Spinal cord (tissue), 9 donors: ENCODE measurements at regions not wholly inside any gene's neighbourhood (a gene's known extent, or its start where the extent isn't known, plus 50 kb on each side); places are given as distances from the start of the nearest gene placed in this dataset.
A peak's percentile ranks its signal among the peaks of the same experiment; 100 is the strongest.

Source experiments
- DNase-seq, 6 donors: peaks; one replicate each; pipeline versions ENCODE4 v3.0.0 to v3.0.0-alpha.2; 2013 to 2015; ENCODE audit warnings: low spot score in 6 of 6, low read depth in 4 of 6
- H3K27ac ChIP-seq: one replicate; pipeline ENCODE4 v1.5.1; 2013; ENCODE audit warnings: low read depth, low read length, control low read depth
- H3K27me3 ChIP-seq: one replicate; pipeline ENCODE4 v1.6.1; 2013; ENCODE audit warnings: low read length; ENCODE audit not compliant: control insufficient read depth, insufficient read depth
- H3K36me3 ChIP-seq: one replicate; pipeline ENCODE4 v1.6.1; 2013; ENCODE audit warnings: low read length; ENCODE audit not compliant: control insufficient read depth, insufficient read depth
- H3K4me1 ChIP-seq: one replicate; pipeline ENCODE4 v1.6.1; 2013; ENCODE audit warnings: low read length; ENCODE audit not compliant: control insufficient read depth, insufficient read depth
- H3K4me3 ChIP-seq: one replicate; pipeline ENCODE4 v1.5.1; 2013; ENCODE audit warnings: low read depth, low read length, control low read depth
- H3K9me3 ChIP-seq: one replicate; pipeline ENCODE4 v1.6.1; 2013; ENCODE audit warnings: low read length; ENCODE audit not compliant: control insufficient read depth, insufficient read depth
- WGBS: methylation state at CpG from one replicate; pipeline ENCODE4 v1.1.5; 2013; ENCODE audit warnings: missing lambda C conversion rate; ENCODE audit not compliant: insufficient coverage; 5-methylcytosine and 5-hydroxymethylcytosine counted together
- donor health status: healthy.

GRCh38 chr21:31416465-31416864 lies 72.4 kb upstream of the TIAM1 start:
- Histone ChIP-seq H3K4me3 (no peak overlapping the region), H3K9me3 (no peaks in the 10 kb centered on the region), H3K27ac (no peak overlapping the region), H3K27me3 (no peaks in the 10 kb centered on the region), H3K4me1 (peaks cover 10% of the 10 kb centered on the region), H3K36me3 (no peaks in the 10 kb centered on the region)
- no peak for DNase-seq
- 100% methylated on average over 1 of the region's 2 CpGs for WGBS

GRCh38 chr21:31414263-31415000 lies 70.4 kb upstream of the TIAM1 start:
- Histone ChIP-seq H3K4me1 (peaks cover 13% of the 10 kb centered on the region), H3K4me3 (no peak overlapping the region), H3K36me3 (no peaks in the 10 kb centered on the region), H3K27me3 (no peaks in the 10 kb centered on the region), H3K27ac (no peak overlapping the region), H3K9me3 (no peaks in the 10 kb centered on the region)
- no peak for DNase-seq
- 92% methylated on average over 7 of the region's 12 CpGs for WGBS

DNA sequence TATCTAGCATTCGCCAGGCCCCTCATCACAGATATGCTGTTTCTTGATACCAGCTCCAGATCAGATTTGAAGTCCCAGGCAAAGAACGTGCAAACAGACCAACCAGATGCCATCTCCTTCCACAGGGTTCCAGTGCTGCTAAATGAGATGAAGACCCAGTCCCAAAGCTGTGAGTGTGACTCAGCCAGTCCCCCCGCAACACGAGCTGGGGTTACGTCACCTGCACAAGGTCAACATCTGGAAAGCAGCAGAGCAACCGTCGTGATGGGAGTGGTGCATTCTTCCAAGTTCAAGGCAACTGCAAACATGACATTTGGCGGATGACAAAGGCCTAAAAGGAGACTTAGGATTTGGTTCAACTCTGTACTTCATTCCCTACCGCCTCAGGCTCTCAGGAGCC lies 69.6 kb upstream of the TIAM1 start:
- Histone ChIP-seq H3K9me3 (no peaks in the 10 kb centered on the region), H3K36me3 (no peaks in the 10 kb centered on the region), H3K4me3 (no peak overlapping the region), H3K27me3 (no peaks in the 10 kb centered on the region), H3K4me1 (peaks cover 16% of the 10 kb centered on the region), H3K27ac (no peak overlapping the region)
- 85% methylated on average over 9 of the region's 9 CpGs for WGBS
- no peak for DNase-seq

DNA sequence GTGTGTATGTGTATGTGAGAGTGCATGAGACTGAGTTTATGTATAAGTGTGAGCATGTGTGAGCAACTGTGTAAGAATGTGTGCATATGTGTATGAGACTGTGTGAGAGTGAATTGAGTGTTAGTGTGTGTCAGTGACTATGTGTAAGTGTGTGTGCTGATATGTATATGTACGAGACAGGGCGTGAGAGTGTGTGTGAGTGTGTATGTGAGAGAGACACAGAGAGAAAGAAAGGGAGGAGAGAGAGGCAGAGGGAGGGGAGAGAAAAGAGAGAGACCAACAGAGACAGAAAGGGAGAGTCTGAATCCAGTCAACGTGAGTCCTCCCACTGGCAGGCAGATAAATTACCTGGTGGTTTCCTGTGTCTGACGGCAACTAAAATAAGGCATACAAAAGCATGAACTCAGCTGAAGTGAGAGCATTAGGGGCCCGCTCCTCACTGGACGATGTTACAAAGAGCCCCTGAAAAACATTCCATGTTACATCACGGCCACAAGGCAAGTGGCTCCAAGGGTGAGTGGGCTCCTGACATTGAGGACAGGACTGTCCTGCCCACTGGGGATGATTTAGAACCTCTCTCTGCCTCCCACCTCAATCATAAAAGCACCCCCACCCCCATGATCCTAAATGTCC lies 66.6 kb upstream of the TIAM1 start:
- H3K27ac ChIP-seq = peak overlapping the region; percentile 54

GRCh38 chr21:31409831-31410487 lies 65.9 kb upstream of the TIAM1 start:
- H3K4me3 ChIP-seq = no peak overlapping the region
- H3K36me3 ChIP-seq = no peaks in the 10 kb centered on the region
- H3K9me3 ChIP-seq = no peaks in the 10 kb centered on the region
- H3K4me1 ChIP-seq = peaks cover 8% of the 10 kb centered on the region
- DNase-seq = peak in 1 of 6 donors; percentile 48
- 75% methylated on average over 9 of the region's 9 CpGs for WGBS
- peak overlapping the region; percentile 54 for H3K27ac ChIP-seq
- no peaks in the 10 kb centered on the region for H3K27me3 ChIP-seq

More for the DNA sequence above, 66.6 kb upstream of the TIAM1 start:
- H3K9me3 ChIP-seq = no peaks in the 10 kb centered on the region
- H3K36me3 ChIP-seq = no peaks in the 10 kb centered on the region
- DNase-seq = no peak
- H3K4me1 ChIP-seq = peaks cover 8% of the 10 kb centered on the region
- H3K4me3 ChIP-seq = no peak overlapping the region
- 48% methylated on average over 7 of the region's 7 CpGs for WGBS
- H3K27me3 ChIP-seq = no peaks in the 10 kb centered on the region

- 98% methylated on average over 5 of the region's 10 CpGs for WGBS
- Histone ChIP-seq H3K27ac (no peak overlapping the region), H3K4me3 (no peak overlapping the region), H3K36me3 (no peaks in the 10 kb centered on the region), H3K4me1 (peaks cover 8% of the 10 kb centered on the region), H3K27me3 (no peaks in the 10 kb centered on the region), H3K9me3 (no peaks in the 10 kb centered on the region)
- no peak for DNase-seq
Observed at GRCh38 chr21:31408301-31409088, 64.4 kb upstream of the TIAM1 start.

DNA sequence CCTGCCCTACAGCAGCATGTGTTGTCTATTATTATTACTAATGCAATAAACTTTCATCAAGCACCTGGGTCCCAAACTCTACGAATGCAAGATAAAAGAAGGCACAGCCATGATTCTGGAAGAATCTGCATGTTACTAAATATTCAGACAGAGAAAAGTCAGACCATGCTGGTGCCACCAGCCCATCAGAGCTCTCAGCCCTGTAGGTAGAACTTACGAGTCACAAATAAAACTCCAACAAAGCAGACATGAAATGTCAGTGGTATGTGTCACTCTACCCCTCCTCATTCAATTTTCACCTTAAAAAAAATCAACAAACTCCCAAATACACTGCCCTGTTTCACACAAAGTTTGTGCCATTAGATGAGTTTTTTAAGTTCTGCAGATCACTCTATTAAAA lies 62.4 kb upstream of the TIAM1 start:
- Histone ChIP-seq H3K9me3 (no peaks in the 10 kb centered on the region), H3K27me3 (no peaks in the 10 kb centered on the region), H3K4me1 (peaks cover 8% of the 10 kb centered on the region), H3K4me3 (no peak overlapping the region), H3K36me3 (no peaks in the 10 kb centered on the region), H3K27ac (no peak overlapping the region)
- DNase-seq = no peak
- WGBS = 73% methylated on average over 2 of the region's 2 CpGs

- Histone ChIP-seq H3K27ac (no peak overlapping the region), H3K9me3 (no peaks in the 10 kb centered on the region), H3K27me3 (no peaks in the 10 kb centered on the region), H3K36me3 (no peaks in the 10 kb centered on the region), H3K4me1 (peaks cover 8% of the 10 kb centered on the region), H3K4me3 (no peak overlapping the region)
- DNase-seq = no peak
- no CpG with 5 or more reads among the region's 3 CpGs for WGBS
Observed at GRCh38 chr21:31405604-31406003, 61.5 kb upstream of the TIAM1 start.

- Histone ChIP-seq H3K27me3 (no peaks in the 10 kb centered on the region), H3K27ac (no peak overlapping the region), H3K36me3 (no peaks in the 10 kb centered on the region), H3K4me1 (peaks cover 4% of the 10 kb centered on the region), H3K4me3 (no peak overlapping the region), H3K9me3 (no peaks in the 10 kb centered on the region)
- peak in 2 of 6 donors; percentile 32 to 59 for DNase-seq
- 45% methylated on average over 6 of the region's 6 CpGs for WGBS
Observed at GRCh38 chr21:31403596-31404333, 59.7 kb upstream of the TIAM1 start.
